IMR-90 (cell line): ENCODE measurements at regions not wholly inside any gene's neighbourhood (a gene's known extent, or its start where the extent isn't known, plus 50 kb on each side); places are given as distances from the start of the nearest gene placed in this dataset.

ENCODE experiments used
- CTCF ChIP-seq: conservative IDR thresholded peaks from 2 replicates; pipeline ENCODE4 v1.5.1; 2012; ENCODE audit warnings: mild to moderate bottlenecking, low read depth, low read length, improper control_type of control experiment
- POLR2A ChIP-seq: IDR thresholded peaks from 2 replicates; pipeline ENCODE4 v1.6.1; 2012; ENCODE audit warnings: mild to moderate bottlenecking, low read depth, low read length
- RFX5 ChIP-seq: IDR thresholded peaks from 2 replicates; pipeline ENCODE4 v1.8.0; 2012; ENCODE audit warnings: low read depth, mild to moderate bottlenecking, low read length, moderate library complexity
- SMC3 ChIP-seq: fragments of 150-350 bp; IDR thresholded peaks from 2 replicates; pipeline ENCODE4 v1.6.1; 2016; ENCODE audit warnings: low read depth, mild to moderate bottlenecking, antibody characterized with exemption, low read length, moderate library complexity
- USF2 ChIP-seq: fragments of 150-350 bp; IDR thresholded peaks from 2 replicates; pipeline ENCODE4 v1.6.1; 2017; ENCODE audit warnings: mild to moderate bottlenecking, antibody characterized with exemption, low read length, low read depth

- TF ChIP-seq POLR2A = no peak
- TF ChIP-seq USF2 = no peak
- no peak for TF ChIP-seq SMC3
- no peak for TF ChIP-seq CTCF
- TF ChIP-seq RFX5 = no peak
Observed at GRCh38 chr10:121416071-121416470, 182.2 kb downstream of the FGFR2 start.
